ENCODE measurements at regions not wholly inside any gene's neighbourhood (a gene's known extent, or its start where the extent isn't known, plus 50 kb on each side); places are given as distances from the start of the nearest gene placed in this dataset.

DNA sequence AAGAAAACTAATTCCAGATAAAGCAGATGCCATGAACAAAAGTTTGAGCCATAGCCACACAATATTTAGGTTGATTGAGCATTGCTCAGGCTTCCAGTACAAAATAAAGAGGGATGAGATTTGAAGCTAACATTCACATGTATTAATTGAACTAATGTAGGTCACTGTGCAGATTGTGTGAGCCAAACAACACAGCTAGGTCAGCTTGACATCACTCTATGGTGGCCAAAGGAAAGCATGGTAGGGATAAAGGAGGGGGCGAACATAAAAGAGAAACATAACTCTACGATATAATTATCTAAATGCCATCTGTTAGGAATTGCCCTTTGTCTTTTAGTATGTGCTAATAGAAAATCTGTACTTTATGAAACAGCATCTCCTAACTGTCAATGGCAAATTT is 477.7 kb upstream of the SYT1 start:
- TF ChIP-seq, protein P1, sequence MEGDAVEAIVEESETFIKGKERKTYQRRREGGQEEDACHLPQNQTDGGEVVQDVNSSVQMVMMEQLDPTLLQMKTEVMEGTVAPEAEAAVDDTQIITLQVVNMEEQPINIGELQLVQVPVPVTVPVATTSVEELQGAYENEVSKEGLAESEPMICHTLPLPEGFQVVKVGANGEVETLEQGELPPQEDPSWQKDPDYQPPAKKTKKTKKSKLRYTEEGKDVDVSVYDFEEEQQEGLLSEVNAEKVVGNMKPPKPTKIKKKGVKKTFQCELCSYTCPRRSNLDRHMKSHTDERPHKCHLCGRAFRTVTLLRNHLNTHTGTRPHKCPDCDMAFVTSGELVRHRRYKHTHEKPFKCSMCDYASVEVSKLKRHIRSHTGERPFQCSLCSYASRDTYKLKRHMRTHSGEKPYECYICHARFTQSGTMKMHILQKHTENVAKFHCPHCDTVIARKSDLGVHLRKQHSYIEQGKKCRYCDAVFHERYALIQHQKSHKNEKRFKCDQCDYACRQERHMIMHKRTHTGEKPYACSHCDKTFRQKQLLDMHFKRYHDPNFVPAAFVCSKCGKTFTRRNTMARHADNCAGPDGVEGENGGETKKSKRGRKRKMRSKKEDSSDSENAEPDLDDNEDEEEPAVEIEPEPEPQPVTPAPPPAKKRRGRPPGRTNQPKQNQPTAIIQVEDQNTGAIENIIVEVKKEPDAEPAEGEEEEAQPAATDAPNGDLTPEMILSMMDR (IDR thresholded peaks at IDR 0.05): no peak
- no peak for TF ChIP-seq EZH2 (IDR thresholded peaks at IDR 0.05)

All from neural progenitor cell (in vitro differentiated cells).